NOMO-1 treated with DMSO at 0.1 percent for 48 hours (cell line): ENCODE measurements at regions not wholly inside any gene's neighbourhood (a gene's known extent, or its start where the extent isn't known, plus 50 kb on each side); places are given as distances from the start of the nearest gene placed in this dataset.
"Not testable (repeated sequence)": the region's sequence is repeated elsewhere in the genome, so short reads cannot be mapped to it uniquely, and the experiment has no call there.

Source experiments
- DNase-seq: peaks from one replicate; lab custom pipeline; 2025; ENCODE audit not compliant: unreplicated experiment; lab: John Stamatoyannopoulos, UW

GRCh38 chr2:187075671-187076070 lies 226.7 kb upstream of the ZSWIM2 start:
- no peak for DNase-seq

- no peak for DNase-seq
These were observed 226.2 kb upstream of the ZSWIM2 start for GRCh38 chr2:187075199-187075635.

DNA sequence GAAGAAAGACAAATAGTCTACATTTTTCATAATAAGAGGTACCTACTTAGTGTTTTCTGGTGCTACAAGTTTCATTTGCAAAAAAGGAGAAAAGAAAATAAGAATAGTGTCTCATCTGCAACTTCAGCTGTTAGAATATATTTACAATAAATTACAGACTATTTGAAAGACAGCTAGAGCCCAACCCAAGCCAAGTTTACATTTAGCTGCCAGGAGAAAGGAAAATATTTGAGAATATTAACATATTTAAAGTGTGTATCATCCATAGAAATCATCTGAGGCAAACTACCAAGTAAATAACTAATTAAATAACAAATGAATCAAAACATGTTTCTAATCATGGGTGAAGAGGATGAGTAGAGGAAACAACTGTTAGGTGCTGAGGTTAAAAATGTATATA lies 209.2 kb upstream of the ZSWIM2 start:
- no peak for DNase-seq

DNA sequence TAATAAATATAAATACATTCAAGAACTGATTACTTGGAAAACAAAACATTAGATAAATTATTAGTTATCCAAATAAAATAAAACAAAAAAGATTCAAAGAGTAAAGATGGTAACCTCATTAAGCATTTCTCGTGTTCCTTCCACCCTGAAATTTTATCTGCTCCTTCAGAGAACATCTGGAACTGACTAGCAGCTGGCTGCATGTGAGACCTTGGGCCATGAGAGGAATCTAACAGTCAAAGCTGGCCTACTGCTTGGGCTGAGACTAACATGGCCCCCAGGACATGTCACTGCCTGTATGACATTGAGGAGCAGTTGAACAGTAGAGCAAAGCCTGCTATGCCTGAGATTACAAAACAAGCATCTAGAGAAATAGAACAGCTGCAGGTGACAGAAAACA lies 208.5 kb upstream of the ZSWIM2 start:
- DNase-seq, result no peak

DNA sequence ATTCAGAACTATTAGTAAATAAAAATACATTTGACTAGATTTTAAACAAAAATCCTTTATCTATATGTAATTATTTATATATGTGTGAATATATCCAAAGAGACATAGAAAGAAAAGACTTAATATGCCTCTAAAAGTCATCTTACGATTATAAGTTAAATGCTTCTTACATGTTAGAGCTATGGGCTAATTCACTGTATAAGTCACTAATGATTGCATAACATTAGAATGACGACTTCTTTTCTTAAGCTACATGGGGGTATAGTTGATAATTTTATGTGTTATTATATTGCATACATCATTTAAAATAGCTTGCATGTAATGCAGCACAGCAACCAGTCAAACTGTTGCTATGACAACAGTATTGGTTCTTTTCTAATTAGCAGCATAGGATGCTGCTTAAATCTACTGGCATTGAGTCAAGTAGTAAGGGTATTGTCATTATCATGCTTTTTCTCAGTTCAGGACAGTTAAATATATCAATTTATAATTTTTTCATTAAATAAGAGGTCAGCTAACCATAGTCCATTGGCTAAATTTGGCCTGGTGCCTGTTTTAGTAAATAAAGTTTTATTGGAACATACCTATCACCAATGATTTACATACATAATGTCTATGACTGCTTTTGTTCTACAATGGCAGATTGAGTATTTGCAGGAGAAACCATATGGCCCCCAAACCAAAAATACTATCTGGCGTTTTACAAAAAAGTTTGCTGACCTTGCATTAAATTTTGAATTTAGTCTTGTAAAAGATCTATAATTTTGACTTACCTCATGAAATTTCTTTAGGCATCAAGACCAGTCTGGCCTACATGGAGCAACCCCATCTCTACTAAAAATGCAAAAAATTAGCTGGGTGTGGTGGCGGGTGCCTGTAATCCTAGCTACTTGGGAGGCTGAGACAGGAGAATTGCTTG lies 207.7 kb upstream of the ZSWIM2 start:
- no peak for DNase-seq

DNA sequence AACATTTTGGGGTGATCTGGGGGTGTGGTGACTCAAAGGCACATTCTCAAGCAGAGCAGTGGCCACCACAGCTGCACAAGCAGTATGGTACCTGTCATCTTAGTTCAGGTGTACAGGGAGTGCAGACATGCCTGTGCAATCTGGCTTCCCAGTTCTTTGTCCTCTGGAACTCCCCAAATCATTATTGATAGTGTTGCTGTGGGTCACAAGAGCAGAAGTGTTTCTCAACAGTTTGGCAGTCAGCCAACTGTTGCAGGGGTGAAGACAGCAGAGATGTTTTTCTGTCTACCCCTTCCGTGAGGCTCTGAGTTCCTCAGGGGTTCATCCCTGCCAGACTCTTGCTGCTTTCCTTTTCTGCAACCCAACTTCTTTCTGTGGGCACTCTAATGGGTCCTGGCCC lies 206.5 kb upstream of the ZSWIM2 start:
- DNase-seq, result no peak

GRCh38 chr2:187054501-187055319 lies 205.7 kb upstream of the ZSWIM2 start:
- no peak for DNase-seq

DNA sequence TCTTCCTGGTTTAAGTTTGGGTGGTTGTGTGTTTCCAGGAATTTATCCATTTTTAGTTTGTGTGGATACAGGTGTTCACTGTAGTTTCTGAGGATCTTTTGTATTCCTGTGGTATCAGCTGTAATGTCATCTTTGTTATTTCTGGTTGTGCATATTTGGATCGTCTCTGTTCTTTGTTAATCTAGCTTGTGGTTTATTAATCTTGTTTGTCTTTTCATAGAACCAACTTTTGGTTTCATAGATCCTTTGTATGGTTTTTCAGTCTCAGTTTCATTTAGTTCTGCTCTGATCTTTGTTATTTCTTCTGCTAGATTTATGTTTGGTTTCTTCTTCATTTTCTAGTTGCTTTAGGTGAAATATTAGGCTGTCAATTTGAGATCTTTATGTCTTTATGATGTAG lies 202.4 kb upstream of the ZSWIM2 start:
- DNase-seq, result no peak

GRCh38 chr2:187050409-187050998 lies 201.5 kb upstream of the ZSWIM2 start:
- DNase-seq, result no peak

GRCh38 chr2:187037310-187037709 lies 188.3 kb upstream of the ZSWIM2 start:
- DNase-seq, result no peak

DNA sequence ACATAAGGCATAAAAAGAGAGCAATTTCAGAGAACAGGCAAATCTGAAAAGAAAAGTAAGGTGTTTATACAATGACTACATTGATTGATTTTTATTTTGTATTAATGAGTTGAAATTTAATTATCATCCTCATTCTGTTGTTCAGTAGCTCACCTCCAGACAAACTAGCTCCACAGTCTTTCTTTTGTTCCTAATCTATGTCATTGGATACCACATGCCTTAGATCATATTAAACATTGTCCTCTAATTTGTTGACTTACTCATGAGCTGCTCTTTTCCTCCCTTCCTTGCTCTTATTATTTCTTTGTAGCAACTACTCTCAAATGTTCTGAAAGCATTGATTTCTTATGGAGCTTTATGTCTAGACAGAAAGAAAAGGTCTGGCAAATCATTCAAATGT lies 185.5 kb upstream of the ZSWIM2 start:
- no peak for DNase-seq

GRCh38 chr2:187024739-187025138 lies 175.8 kb upstream of the ZSWIM2 start:
- no peak for DNase-seq

DNA sequence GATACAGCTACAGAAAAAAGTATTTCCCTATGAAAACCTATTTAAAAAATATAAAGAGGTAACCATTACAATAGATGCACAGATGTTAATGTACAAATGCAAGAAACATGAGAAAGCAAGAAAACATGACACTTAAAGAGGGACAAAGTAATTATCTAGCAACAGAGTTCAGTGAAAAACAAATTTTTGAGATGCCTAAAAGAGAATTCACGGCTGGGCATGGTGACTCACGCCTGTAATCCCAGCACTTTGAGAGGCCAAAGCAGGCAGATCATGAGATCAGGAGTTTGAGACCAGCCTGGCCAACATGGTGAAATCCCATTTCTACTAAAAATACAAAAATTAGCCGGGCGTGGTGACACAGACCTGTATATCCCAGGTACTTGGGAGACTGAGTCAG lies 175.0 kb upstream of the ZSWIM2 start:
- DNase-seq, result not testable (repeated sequence)

DNA sequence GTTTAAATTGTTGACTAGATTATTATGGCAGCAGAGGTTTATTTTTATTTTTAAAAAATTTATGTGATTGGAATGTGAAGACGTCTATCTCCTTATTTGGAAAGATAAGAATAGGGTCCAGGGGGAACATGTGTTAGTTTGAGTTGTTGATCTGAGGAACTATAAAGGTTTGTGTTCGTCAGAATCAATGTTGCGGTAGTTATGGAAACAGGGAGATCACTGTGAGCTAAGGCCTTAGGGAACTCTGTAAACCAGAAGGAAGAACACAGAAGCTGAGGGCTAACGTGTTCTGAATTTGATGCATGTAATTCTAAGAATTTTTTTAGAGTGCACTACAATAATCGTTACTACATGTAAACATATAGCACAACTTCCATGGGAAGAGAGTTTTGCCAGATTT lies 168.5 kb upstream of the ZSWIM2 start:
- no peak for DNase-seq

- DNase-seq, result no peak
These were observed 164.1 kb upstream of the ZSWIM2 start for GRCh38 chr2:187013058-187013457.

DNA sequence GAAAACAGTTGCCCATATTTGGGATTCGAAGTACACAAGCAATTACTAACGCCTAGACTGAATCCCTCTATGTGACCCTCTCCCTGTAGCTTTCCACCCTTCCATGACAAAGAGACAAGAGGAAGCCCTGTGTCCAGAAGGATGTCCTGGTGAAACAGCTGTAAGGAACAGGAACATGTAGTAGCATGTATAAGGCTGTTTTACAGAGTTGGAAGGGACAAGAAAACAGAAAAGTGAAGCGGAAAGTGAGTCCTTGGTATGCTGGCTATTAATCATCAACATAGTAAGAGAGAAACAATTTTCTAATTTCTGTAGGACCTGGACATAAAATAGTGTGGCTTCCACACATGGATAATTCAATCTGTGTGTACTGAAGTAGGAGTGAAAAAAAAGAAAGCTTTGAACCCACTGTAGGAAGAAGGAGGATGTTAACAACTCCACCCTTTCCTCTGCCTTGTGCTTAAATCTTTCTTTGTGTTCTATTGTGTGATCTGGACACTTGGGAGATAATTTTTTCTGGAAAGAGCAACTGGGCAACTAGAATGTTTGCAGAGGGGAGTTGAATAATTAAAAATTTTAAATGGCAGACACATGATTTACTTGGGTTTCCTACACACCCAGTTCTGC lies 162.3 kb upstream of the ZSWIM2 start:
- no peak for DNase-seq

GRCh38 chr2:187009483-187010239 lies 160.7 kb upstream of the ZSWIM2 start:
- DNase-seq, result no peak

DNA sequence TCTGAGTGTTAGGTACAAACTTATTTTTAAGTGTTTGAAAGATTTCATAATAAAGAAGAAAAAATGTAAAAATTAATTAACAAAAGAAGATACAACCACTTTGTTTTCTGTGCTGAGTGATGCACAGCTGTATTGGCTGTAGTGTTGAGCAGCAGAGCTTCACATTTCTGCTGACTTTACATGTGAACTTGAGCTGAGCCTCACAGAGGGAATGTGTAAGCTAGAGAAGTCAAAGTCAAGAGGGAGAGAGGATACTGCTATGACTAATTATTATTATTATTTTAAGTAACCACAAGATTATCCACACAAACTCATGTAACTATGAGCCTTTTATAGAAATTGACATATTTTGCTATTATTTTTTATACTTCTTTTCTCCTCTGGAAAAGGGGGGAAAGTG lies 159.1 kb upstream of the ZSWIM2 start:
- no peak for DNase-seq

- no peak for DNase-seq
These were observed 154.6 kb upstream of the ZSWIM2 start for GRCh38 chr2:187003611-187004010.

DNA sequence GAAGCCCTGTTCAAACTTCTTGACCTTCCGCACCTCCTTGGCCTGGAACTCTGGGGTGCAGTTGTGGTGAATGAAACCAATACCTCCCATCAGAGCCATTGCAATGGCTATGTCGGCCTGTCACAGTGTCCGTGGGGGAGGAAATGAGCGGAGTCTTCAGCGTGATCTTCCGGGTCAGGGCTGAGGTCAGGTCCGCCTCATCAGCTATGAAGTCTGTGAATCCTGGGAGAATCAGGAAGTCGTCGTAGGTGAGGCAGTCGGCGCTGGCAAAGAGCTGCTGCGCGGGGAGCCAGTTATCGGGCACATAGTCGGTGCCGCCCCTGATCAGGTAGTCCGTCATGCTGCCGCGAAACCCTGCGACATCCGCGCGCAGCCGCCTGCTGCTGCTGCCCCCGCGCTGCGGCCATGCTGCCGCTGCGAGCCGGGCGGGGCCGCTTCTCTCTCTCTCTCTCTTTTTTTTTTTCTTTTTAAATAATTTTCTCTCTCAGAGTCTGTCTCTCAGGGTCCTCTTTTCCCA lies 154.1 kb upstream of the ZSWIM2 start:
- DNase-seq, result no peak
